Endodermal cell (in vitro differentiated cells): ENCODE measurements at regions not wholly inside any gene's neighbourhood (a gene's known extent, or its start where the extent isn't known, plus 50 kb on each side); places are given as distances from the start of the nearest gene placed in this dataset.
"Not testable (repeated sequence)": the region's sequence is repeated elsewhere in the genome, so short reads cannot be mapped to it uniquely, and the experiment has no call there.

Source experiments
- DNase-seq: peaks from one replicate; pipeline ENCODE4 v3.0.0-alpha.2; 2017
- H3K27ac ChIP-seq: 2 replicates; pipeline ENCODE4 v1.5.1; 2013; ENCODE audit warnings: mild to moderate bottlenecking, low read depth, low read length, moderate library complexity
- H3K27me3 ChIP-seq: 2 replicates; pipeline ENCODE4 v1.6.1; 2013; ENCODE audit warnings: mild to moderate bottlenecking, low read length, moderate library complexity; ENCODE audit not compliant: insufficient read depth, control insufficient read depth, poor library complexity, severe bottlenecking
- H3K36me3 ChIP-seq: 2 replicates; pipeline ENCODE4 v1.7.0; 2013; ENCODE audit warnings: mild to moderate bottlenecking, low read length, moderate library complexity; ENCODE audit not compliant: control insufficient read depth, insufficient read depth
- H3K4me1 ChIP-seq: one replicate; pipeline ENCODE4 v1.7.0; 2013; ENCODE audit warnings: low read length; ENCODE audit not compliant: control insufficient read depth, insufficient read depth
- H3K4me3 ChIP-seq: 2 replicates; pipeline ENCODE4 v1.5.1; 2013; ENCODE audit warnings: mild to moderate bottlenecking, low read length, moderate library complexity
- H3K9ac ChIP-seq: 2 replicates; pipeline ENCODE4 v1.6.1; 2013; ENCODE audit warnings: mild to moderate bottlenecking, low read length, moderate library complexity; ENCODE audit not compliant: poor library complexity, severe bottlenecking; ENCODE audit errors: extremely low read depth
- H3K9me3 ChIP-seq: 2 replicates; pipeline ENCODE4 v1.6.1; 2013; ENCODE audit warnings: mild to moderate bottlenecking, low read length, moderate library complexity; ENCODE audit not compliant: control insufficient read depth
- H3K27ac Mint-ChIP-seq: 2 replicates; pipeline ENCODE4 v1.8.0; 2020; ENCODE audit warnings: mixed read lengths
- H3K27me3 Mint-ChIP-seq: 2 replicates; pipeline ENCODE4 v1.8.0; 2021; ENCODE audit warnings: mild to moderate bottlenecking, mixed read lengths; ENCODE audit not compliant: insufficient read depth
- H3K36me3 Mint-ChIP-seq: 2 replicates; pipeline ENCODE4 v1.8.0; 2020; ENCODE audit warnings: low read depth, mixed read lengths
- H3K4me1 Mint-ChIP-seq: 2 replicates; pipeline ENCODE4 v1.8.0; 2020; ENCODE audit warnings: mixed read lengths
- H3K4me3 Mint-ChIP-seq: 2 replicates; pipeline ENCODE4 v1.8.0; 2020; ENCODE audit warnings: mild to moderate bottlenecking, moderate library complexity, mixed read lengths
- H3K9me3 Mint-ChIP-seq: 2 replicates; pipeline ENCODE4 v1.8.0; 2020; ENCODE audit warnings: mild to moderate bottlenecking, mixed read lengths
- WGBS, 2 experiments: methylation state at CpG; one replicate each; pipeline versions ENCODE4 v1.1.5 to v1.1.7; 2013; ENCODE audit warnings: missing lambda C conversion rate in 2 of 2, mixed read lengths in 1 of 2; ENCODE audit not compliant: insufficient coverage in 1 of 2, insufficient read length in 1 of 2; 5-methylcytosine and 5-hydroxymethylcytosine counted together
- TF ChIP-seq, protein P1 (sequence below): fragments of 200-600 bp; sonication (generic); conservative IDR thresholded peaks from 2 replicates; pipeline ENCODE4 v1.5.0; 2021; ENCODE audit warnings: antibody characterized with exemption, mild to moderate bottlenecking

DNA sequence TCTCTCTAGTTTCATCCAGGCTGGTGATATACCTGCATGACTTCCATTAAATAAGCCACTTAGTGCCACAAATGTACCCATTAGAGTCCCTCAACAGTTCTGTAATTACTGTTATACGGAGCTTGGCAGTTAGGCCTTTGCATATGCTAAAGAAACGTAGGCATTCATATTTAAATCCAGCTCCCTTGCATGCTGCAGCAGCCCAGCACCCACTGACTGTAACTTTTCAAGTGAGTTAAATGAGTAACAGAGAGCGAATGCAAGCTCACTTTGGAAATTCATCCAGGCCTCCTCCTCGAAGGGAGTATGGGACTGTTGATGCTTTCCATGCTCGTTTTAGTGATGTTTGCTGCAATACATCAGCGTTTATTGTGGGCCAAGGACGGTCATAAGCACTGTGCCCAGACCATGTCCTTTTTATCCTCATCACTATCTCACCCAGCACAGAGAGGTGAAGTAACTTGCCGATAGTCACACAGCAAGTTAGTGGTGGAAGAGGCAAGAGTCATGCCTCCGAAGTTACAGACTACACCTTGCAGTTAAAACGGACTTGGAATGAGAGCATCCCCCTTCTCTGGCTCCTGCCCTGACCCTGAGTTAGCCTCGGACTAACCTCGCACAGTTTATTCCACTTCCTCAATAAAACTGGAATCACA, 179.4 kb upstream of the PDE10A start:
- Histone ChIP-seq H3K4me3 (no peak overlapping the region), H3K9ac (no peak overlapping the region), H3K36me3 (no peaks in the 10 kb centered on the region), H3K27me3 (no peaks in the 10 kb centered on the region), H3K4me1 (peaks cover 13% of the 10 kb centered on the region), H3K9me3 (no peaks in the 10 kb centered on the region), H3K27ac (no peak overlapping the region)
- TF ChIP-seq, protein P1, sequence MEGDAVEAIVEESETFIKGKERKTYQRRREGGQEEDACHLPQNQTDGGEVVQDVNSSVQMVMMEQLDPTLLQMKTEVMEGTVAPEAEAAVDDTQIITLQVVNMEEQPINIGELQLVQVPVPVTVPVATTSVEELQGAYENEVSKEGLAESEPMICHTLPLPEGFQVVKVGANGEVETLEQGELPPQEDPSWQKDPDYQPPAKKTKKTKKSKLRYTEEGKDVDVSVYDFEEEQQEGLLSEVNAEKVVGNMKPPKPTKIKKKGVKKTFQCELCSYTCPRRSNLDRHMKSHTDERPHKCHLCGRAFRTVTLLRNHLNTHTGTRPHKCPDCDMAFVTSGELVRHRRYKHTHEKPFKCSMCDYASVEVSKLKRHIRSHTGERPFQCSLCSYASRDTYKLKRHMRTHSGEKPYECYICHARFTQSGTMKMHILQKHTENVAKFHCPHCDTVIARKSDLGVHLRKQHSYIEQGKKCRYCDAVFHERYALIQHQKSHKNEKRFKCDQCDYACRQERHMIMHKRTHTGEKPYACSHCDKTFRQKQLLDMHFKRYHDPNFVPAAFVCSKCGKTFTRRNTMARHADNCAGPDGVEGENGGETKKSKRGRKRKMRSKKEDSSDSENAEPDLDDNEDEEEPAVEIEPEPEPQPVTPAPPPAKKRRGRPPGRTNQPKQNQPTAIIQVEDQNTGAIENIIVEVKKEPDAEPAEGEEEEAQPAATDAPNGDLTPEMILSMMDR: no peak
- H3K27me3 Mint-ChIP-seq: peaks cover 19% of the 10 kb centered on the region
- H3K36me3 Mint-ChIP-seq: no peaks in the 10 kb centered on the region
- no peak overlapping the region for H3K27ac Mint-ChIP-seq
- peaks cover 34% of the 10 kb centered on the region for H3K4me1 Mint-ChIP-seq
- peak; percentile 51 for DNase-seq
- 60 to 67% methylated on average over 6 to 12 of the region's 12 CpGs for WGBS, 2 experiments
- no peak overlapping the region for H3K4me3 Mint-ChIP-seq
- H3K9me3 Mint-ChIP-seq: no peaks in the 10 kb centered on the region

DNA sequence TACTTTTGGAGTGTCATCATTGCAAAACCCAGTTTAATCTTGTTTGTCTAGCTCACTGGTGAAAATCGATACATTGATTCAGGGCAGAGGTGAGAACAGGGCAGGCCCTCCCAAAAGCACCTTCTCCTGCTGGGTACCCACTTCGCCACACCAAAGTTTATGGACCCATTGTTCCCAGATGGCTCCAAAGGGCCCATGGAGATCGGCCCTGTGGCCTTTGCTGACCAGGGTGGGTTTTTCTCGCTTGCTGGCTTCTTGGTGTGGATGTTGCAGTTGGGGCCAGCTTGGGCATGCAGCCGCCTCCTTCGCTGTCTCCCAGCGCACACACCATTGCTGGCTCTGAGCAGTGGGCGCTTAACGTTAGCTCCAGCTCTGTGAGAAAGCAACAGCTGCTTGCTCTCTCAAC, 178.1 kb upstream of the PDE10A start:
- Histone ChIP-seq H3K27me3 (no peaks in the 10 kb centered on the region), H3K4me3 (no peak overlapping the region), H3K4me1 (peaks cover 13% of the 10 kb centered on the region), H3K27ac (no peak overlapping the region), H3K9me3 (no peaks in the 10 kb centered on the region), H3K36me3 (no peaks in the 10 kb centered on the region), H3K9ac (no peak overlapping the region)
- H3K27ac Mint-ChIP-seq: no peak overlapping the region
- H3K4me1 Mint-ChIP-seq: peaks cover 29% of the 10 kb centered on the region
- H3K36me3 Mint-ChIP-seq: no peaks in the 10 kb centered on the region
- H3K27me3 Mint-ChIP-seq: peaks cover 15% of the 10 kb centered on the region
- TF ChIP-seq, protein P1: no peak
- peak; percentile 50 for DNase-seq
- H3K9me3 Mint-ChIP-seq: no peaks in the 10 kb centered on the region
- no peak overlapping the region for H3K4me3 Mint-ChIP-seq
- 84 to 95% methylated on average over 7 to 9 of the region's 9 CpGs for WGBS, 2 experiments

DNA sequence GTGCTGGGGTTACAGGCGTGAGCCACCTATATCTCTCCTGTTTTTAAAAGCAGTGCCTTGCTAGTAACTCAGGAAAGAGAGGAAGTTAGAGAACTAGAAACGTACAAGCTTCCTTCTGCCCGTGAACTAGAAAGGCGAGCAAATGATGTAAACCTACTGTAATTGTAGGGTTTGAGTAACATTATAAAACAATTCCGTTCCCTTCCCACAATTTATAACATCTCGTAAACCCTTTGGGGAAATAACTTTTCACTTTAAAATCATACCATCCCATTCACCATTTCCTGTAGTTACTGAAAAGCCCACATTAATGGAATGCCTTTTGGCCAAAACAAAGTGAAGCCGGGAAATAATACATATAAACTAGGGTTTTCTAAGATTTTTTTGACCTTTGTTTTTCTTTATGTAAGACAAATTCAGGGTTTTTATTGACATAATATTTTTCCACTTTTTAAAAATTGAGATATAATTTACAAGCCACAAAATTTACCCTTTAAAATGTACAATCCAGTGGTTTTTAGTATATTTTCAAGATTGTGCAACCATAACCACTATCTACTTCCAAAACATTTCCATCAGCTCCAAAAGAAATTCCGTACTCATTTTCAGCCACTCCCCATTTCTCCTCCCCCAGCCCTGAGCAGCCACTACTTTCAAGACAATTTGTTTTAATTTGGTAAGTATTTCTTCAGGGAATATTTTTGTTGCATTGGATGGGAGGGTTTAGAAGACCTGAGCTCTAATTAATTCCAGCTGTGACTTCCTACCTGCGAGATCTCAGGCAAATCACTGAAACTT, 175.1 kb upstream of the PDE10A start:
- Histone ChIP-seq H3K9ac (no peak overlapping the region), H3K4me1 (peaks cover 21% of the 10 kb centered on the region), H3K4me3 (no peak overlapping the region), H3K27ac (no peak overlapping the region), H3K9me3 (no peaks in the 10 kb centered on the region), H3K27me3 (no peaks in the 10 kb centered on the region), H3K36me3 (no peaks in the 10 kb centered on the region)
- 94% methylated on average over 9 of the region's 9 CpGs; no CpG with 5 or more reads in 1 of the 2 experiments for WGBS, 2 experiments
- no peak for DNase-seq
- peaks cover 11% of the 10 kb centered on the region for H3K27me3 Mint-ChIP-seq
- no peak overlapping the region for H3K27ac Mint-ChIP-seq
- no peak overlapping the region for H3K4me3 Mint-ChIP-seq
- no peaks in the 10 kb centered on the region for H3K9me3 Mint-ChIP-seq
- TF ChIP-seq, protein P1: no peak
- peaks cover 35% of the 10 kb centered on the region for H3K4me1 Mint-ChIP-seq
- no peaks in the 10 kb centered on the region for H3K36me3 Mint-ChIP-seq

DNA sequence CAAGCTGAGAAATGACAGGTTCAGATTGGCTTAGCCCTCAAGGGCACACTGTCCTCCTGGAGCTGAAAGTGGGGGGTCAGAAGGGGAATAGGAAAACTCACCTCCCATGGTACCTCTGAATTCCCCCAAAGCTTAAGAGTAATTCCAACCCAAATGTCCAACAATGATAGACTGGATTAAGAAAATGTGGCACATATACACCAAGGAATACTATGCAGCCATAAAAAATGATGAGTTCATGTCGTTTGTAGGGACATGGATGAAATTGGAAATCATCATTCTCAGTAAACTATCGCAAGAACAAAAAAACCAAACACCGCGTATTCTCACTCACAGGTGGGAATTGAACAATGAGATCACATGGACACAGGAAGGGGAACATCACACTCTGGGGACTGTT, 173.6 kb upstream of the PDE10A start:
- Mint-ChIP-seq H3K4me1 (peaks cover 25% of the 10 kb centered on the region), H3K27me3 (peaks cover 11% of the 10 kb centered on the region)
- H3K9ac ChIP-seq, H3K9me3 ChIP-seq, H3K36me3 Mint-ChIP-seq, H3K4me3 Mint-ChIP-seq, H3K27ac Mint-ChIP-seq, H3K36me3 ChIP-seq, H3K27ac ChIP-seq, DNase-seq, H3K9me3 Mint-ChIP-seq, H3K27me3 ChIP-seq, H3K4me3 ChIP-seq: not testable (repeated sequence)
- WGBS, 2 experiments: 85% methylated on average over 2 of the region's 4 CpGs; no CpG with 5 or more reads in 1 of the 2 experiments
- H3K4me1 ChIP-seq: peaks cover 15% of the 10 kb centered on the region
